ENCODE measurements at regions not wholly inside any gene's neighbourhood (a gene's known extent, or its start where the extent isn't known, plus 50 kb on each side); places are given as distances from the start of the nearest gene placed in this dataset.

DNA sequence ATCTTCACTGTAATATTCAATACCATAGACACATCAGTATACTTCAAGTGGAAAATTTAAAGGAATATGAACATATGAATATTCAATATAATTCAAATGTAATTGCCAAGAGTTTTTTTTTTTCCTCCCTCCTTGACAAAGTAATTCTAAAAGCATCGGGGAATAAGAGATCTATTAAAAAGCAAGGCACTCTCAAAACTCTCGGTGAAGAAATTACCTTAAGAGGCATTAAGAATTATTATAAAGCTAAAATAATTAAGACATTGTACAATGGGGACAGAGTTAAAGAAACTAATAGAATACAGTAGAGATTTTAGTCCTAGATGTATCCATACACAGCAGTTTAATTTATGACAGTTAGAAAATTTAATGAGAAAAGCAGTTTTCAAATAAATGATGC is 390.0 kb upstream of the SLC8A1 start:
- Histone ChIP-seq H3K27me3 (ENCODE audit: insufficient read depth, low read length) (no peaks in the 10 kb centered on the region), H3K79me2 (ENCODE audit: insufficient read depth, low read length) (no peaks in the 10 kb centered on the region), H3K9ac (ENCODE audit: low read length) (no peak overlapping the region), H3K4me1 (ENCODE audit: insufficient read depth, low read length) (no peaks in the 10 kb centered on the region), H4K20me1 (ENCODE audit: insufficient read depth, low read length) (no peaks in the 10 kb centered on the region), H2AFZ (ENCODE audit: low read depth, low read length) (no peak overlapping the region), H3K4me2 (ENCODE audit: low read length) (no peak overlapping the region), H3K36me3 (ENCODE audit: insufficient read depth, low read length) (no peaks in the 10 kb centered on the region), H3K4me3 (ENCODE audit: insufficient read depth, low read depth, low read length) (no peak overlapping the region), H3K27ac (ENCODE audit: low read depth, low read length) (no peak overlapping the region), H3K9me3 (ENCODE audit: insufficient read depth, low read depth, low read length) (no peaks in the 10 kb centered on the region)
- Mint-ChIP-seq H3K27ac (ENCODE audit: unreplicated experiment) (no peak overlapping the region), H3K9me3 (ENCODE audit: unreplicated experiment) (no peaks in the 10 kb centered on the region), H3K4me3 (ENCODE audit: unreplicated experiment) (no peak overlapping the region), H3K4me1 (ENCODE audit: low read depth, unreplicated experiment) (no peaks in the 10 kb centered on the region), H3K36me3 (ENCODE audit: low read depth, unreplicated experiment) (no peaks in the 10 kb centered on the region), H3K27me3 (ENCODE audit: low read depth, unreplicated experiment) (no peaks in the 10 kb centered on the region)
- TF ChIP-seq EZH2 (IDR thresholded peaks at IDR 0.05; ENCODE audit: insufficient read depth, low read length): no peak
- TF ChIP-seq, protein P1, sequence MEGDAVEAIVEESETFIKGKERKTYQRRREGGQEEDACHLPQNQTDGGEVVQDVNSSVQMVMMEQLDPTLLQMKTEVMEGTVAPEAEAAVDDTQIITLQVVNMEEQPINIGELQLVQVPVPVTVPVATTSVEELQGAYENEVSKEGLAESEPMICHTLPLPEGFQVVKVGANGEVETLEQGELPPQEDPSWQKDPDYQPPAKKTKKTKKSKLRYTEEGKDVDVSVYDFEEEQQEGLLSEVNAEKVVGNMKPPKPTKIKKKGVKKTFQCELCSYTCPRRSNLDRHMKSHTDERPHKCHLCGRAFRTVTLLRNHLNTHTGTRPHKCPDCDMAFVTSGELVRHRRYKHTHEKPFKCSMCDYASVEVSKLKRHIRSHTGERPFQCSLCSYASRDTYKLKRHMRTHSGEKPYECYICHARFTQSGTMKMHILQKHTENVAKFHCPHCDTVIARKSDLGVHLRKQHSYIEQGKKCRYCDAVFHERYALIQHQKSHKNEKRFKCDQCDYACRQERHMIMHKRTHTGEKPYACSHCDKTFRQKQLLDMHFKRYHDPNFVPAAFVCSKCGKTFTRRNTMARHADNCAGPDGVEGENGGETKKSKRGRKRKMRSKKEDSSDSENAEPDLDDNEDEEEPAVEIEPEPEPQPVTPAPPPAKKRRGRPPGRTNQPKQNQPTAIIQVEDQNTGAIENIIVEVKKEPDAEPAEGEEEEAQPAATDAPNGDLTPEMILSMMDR (IDR thresholded peaks at IDR 0.05; ENCODE audit: insufficient read depth, low read depth, low read length): no peak
- no peak for DNase-seq (ENCODE audit: low read depth)
- no peak for FAIRE-seq

DNA sequence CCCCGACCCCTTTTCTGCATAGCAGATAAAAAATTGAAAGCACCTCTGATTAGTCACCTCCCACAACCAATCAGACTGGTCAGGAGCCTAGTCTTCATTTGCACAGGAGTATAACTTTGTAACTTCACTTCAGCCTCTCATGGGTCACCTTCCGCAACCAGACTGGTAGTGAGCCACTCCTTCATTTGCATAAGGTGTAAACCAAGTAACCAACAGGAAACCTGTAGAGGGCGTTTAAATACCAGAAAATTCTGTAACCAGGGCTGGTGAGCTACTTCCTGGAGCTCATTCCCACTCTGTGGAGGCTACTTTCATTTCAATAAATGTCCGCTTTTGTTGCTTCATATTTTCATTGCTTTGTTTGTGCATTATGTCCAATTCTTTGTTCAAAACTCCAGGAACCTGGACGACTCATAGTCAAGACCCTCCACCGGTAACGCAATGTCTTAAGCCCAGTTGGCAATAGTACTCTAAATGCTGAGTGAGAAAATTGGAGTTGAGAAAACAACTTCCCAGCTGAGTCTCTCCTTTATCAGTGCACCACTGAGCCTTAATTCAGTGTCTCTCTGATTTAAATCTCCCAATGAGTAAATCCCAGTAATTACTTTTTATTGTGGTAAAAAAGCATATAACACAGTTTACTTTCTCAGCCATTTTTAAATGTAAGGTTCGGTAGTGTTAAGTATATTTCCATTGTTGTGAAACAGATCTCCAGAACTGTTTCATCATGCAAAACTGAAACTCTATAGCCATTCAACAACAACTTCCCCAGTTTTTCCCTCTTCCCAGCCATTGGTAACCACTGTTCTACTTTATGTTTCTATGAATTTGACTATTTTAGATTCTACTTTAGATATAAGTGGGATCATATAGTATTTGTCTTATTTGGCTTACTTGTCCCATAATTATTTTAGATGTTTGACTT is 392.7 kb upstream of the SLC8A1 start:
- H4K20me1 ChIP-seq (ENCODE audit: insufficient read depth, low read length): no peaks in the 10 kb centered on the region
- H3K4me1 ChIP-seq (ENCODE audit: insufficient read depth, low read length): no peaks in the 10 kb centered on the region
- Mint-ChIP-seq H3K27ac (ENCODE audit: unreplicated experiment) (no peak overlapping the region), H3K4me1 (ENCODE audit: low read depth, unreplicated experiment) (no peaks in the 10 kb centered on the region), H3K9me3 (ENCODE audit: unreplicated experiment) (no peaks in the 10 kb centered on the region), H3K4me3 (ENCODE audit: unreplicated experiment) (no peak overlapping the region), H3K27me3 (ENCODE audit: low read depth, unreplicated experiment) (no peaks in the 10 kb centered on the region), H3K36me3 (ENCODE audit: low read depth, unreplicated experiment) (no peaks in the 10 kb centered on the region)
- H3K79me2 ChIP-seq (ENCODE audit: insufficient read depth, low read length): no peaks in the 10 kb centered on the region
- H3K36me3 ChIP-seq (ENCODE audit: insufficient read depth, low read length): no peaks in the 10 kb centered on the region
- no peak overlapping the region for H2AFZ ChIP-seq (ENCODE audit: low read depth, low read length)
- H3K9ac ChIP-seq (ENCODE audit: low read length): no peak overlapping the region
- H3K27ac ChIP-seq (ENCODE audit: low read depth, low read length): no peak overlapping the region
- no peak for DNase-seq (ENCODE audit: low read depth)
- no peak for FAIRE-seq
- no peaks in the 10 kb centered on the region for H3K27me3 ChIP-seq (ENCODE audit: insufficient read depth, low read length)
- TF ChIP-seq, protein P1 (IDR thresholded peaks at IDR 0.05; ENCODE audit: insufficient read depth, low read depth, low read length): no peak
- TF ChIP-seq EZH2 (IDR thresholded peaks at IDR 0.05; ENCODE audit: insufficient read depth, low read length): no peak
- no peaks in the 10 kb centered on the region for H3K9me3 ChIP-seq (ENCODE audit: insufficient read depth, low read depth, low read length)
- H3K4me2 ChIP-seq (ENCODE audit: low read length): no peak overlapping the region
- H3K4me3 ChIP-seq (ENCODE audit: insufficient read depth, low read depth, low read length): no peak overlapping the region

DNA sequence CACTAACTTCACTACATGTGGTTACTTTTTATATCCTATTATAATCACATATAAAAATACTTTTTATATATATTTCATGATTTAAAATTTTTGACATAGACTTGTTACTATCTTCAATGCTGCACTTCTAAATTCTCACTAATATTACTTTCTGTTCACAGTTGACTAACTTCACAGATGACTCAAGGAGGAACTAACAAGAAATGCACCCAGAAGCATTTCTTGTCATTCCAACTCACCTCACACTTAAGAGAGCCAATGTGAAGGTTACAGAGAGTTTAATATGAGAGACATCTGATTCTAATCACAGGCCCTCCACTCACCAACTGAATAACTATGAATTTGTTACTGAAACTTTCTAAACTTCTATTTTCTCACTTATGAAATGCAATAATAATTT is 399.8 kb upstream of the SLC8A1 start:
- no peak overlapping the region for H2AFZ ChIP-seq (ENCODE audit: low read depth, low read length)
- no peaks in the 10 kb centered on the region for H3K9me3 ChIP-seq (ENCODE audit: insufficient read depth, low read depth, low read length)
- Mint-ChIP-seq H3K36me3 (ENCODE audit: low read depth, unreplicated experiment) (no peaks in the 10 kb centered on the region), H3K9me3 (ENCODE audit: unreplicated experiment) (peaks cover 6% of the 10 kb centered on the region), H3K27ac (ENCODE audit: unreplicated experiment) (no peak overlapping the region), H3K4me1 (ENCODE audit: low read depth, unreplicated experiment) (no peaks in the 10 kb centered on the region), H3K27me3 (ENCODE audit: low read depth, unreplicated experiment) (no peaks in the 10 kb centered on the region), H3K4me3 (ENCODE audit: unreplicated experiment) (no peak overlapping the region)
- TF ChIP-seq, protein P1 (IDR thresholded peaks at IDR 0.05; ENCODE audit: insufficient read depth, low read depth, low read length): no peak
- no peak for TF ChIP-seq EZH2 (IDR thresholded peaks at IDR 0.05; ENCODE audit: insufficient read depth, low read length)
- H3K4me1 ChIP-seq (ENCODE audit: insufficient read depth, low read length): no peaks in the 10 kb centered on the region
- H3K36me3 ChIP-seq (ENCODE audit: insufficient read depth, low read length): no peaks in the 10 kb centered on the region
- H3K79me2 ChIP-seq (ENCODE audit: insufficient read depth, low read length): no peaks in the 10 kb centered on the region
- DNase-seq (ENCODE audit: low read depth) (no peak), FAIRE-seq (no peak)
- no peak overlapping the region for H3K9ac ChIP-seq (ENCODE audit: low read length)
- no peak overlapping the region for H3K4me3 ChIP-seq (ENCODE audit: insufficient read depth, low read depth, low read length)
- no peak overlapping the region for H3K4me2 ChIP-seq (ENCODE audit: low read length)
- H3K27me3 ChIP-seq (ENCODE audit: insufficient read depth, low read length): no peaks in the 10 kb centered on the region
- H3K27ac ChIP-seq (ENCODE audit: low read depth, low read length): no peak overlapping the region
- H4K20me1 ChIP-seq (ENCODE audit: insufficient read depth, low read length): no peaks in the 10 kb centered on the region

Measured in astrocyte (in vitro differentiated cells and primary cell).